Uterus (tissue), 2 donors: ENCODE measurements at regions not wholly inside any gene's neighbourhood (a gene's known extent, or its start where the extent isn't known, plus 50 kb on each side); places are given as distances from the start of the nearest gene placed in this dataset.

Experiments used
- POLR2A ChIP-seq, 2 donors: fragments of 450-650 bp; IDR thresholded peaks; one replicate each; pipeline ENCODE4 v1.6.1; 2016; ENCODE audit warnings: antibody characterized with exemption in 2 of 2, mild to moderate bottlenecking in 1 of 2, moderate library complexity in 1 of 2
- TF ChIP-seq, protein P1 (sequence below), 4 experiments: fragments of 200-600 bp in 2 of 4; fragments of 450-650 bp in 2 of 4; sonication (generic) in 2 of 4; IDR thresholded peaks; one replicate each; pipeline ENCODE4 v1.5.1; 2016 to 2019; ENCODE audit warnings: antibody characterized with exemption in 4 of 4, mild to moderate bottlenecking in 2 of 4, moderate library complexity in 1 of 4

DNA sequence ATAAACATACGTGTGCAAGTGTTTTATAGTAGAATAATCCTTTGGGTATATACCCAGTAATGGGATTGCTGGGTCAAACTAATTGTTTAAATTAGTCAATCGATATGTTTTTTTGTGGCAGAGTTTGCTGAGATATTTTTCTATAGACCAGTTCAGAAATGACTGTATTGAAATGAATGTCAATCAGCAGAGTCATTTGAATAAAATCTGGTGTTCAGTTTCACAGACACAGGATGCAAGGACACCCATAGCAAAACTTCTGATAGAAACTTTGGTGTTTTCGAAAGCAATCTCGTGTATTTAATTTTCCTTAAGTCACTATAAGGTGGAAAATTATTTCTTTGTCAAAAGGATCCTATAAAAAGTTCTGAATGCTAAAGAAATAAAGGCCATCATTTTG is 434.4 kb downstream of the RAP2B start:
- TF ChIP-seq, protein P1, sequence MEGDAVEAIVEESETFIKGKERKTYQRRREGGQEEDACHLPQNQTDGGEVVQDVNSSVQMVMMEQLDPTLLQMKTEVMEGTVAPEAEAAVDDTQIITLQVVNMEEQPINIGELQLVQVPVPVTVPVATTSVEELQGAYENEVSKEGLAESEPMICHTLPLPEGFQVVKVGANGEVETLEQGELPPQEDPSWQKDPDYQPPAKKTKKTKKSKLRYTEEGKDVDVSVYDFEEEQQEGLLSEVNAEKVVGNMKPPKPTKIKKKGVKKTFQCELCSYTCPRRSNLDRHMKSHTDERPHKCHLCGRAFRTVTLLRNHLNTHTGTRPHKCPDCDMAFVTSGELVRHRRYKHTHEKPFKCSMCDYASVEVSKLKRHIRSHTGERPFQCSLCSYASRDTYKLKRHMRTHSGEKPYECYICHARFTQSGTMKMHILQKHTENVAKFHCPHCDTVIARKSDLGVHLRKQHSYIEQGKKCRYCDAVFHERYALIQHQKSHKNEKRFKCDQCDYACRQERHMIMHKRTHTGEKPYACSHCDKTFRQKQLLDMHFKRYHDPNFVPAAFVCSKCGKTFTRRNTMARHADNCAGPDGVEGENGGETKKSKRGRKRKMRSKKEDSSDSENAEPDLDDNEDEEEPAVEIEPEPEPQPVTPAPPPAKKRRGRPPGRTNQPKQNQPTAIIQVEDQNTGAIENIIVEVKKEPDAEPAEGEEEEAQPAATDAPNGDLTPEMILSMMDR (IDR thresholded peaks at IDR 0.05): no peak
- TF ChIP-seq POLR2A (IDR thresholded peaks at IDR 0.05): no peak
